GM11168 (cell line): ENCODE measurements at regions not wholly inside any gene's neighbourhood (a gene's known extent, or its start where the extent isn't known, plus 50 kb on each side); places are given as distances from the start of the nearest gene placed in this dataset.

Experiments
- in situ Hi-C: fragments of 300-500 bp; cut with MboI; formaldehyde crosslinking; loops from one replicate; pipeline ENCODE4 v1.12.0; 2022; ENCODE audit warnings: low sequenced_read_pairs; ENCODE audit not compliant: unreplicated experiment

- in situ Hi-C loops, result no loop called here
These were observed 249.7 kb upstream of the PITRM1 start for GRCh38 chr10:3422282-3422681.

- in situ Hi-C loops, result no loop called here
These were observed 249.1 kb upstream of the PITRM1 start for GRCh38 chr10:3421537-3422257.

- in situ Hi-C loops, result no loop called here
These were observed 248.2 kb upstream of the PITRM1 start for GRCh38 chr10:3420527-3421469.

DNA sequence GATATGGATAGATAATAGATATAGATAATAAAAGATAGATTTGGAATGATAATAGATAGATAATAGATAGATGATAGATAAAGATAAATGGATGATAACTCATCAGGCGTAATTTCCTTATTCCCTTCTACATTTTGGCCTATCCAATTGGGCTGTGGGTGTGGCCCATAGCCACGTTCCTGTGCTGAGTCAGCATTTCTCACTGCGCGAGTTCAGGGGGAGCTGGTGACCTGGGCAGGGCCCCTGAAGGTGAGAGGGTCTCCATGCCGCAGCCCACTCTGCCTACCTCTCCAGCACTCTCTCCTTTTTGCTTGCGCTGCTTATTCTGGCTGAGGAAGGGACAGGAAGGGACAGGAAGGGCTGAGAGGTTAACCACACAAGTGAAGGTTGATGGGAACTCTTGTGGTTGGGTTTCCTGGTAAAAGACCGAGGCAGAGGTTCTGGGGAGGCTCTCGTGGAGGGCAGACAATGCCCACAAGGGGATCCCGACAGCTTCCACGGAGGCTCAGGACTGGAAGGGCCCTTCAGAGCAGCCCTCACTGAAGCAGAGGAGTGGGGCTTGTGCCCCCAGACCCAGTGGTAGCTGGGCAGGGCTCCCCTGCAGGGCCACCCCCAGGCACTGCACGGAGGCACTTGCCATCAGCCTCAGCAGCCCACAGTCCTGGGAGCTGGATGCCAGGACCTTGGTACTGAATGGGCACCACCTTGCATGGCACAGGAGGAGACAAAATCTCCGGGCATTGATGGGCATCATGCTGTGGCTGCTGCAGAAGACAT is 247.3 kb upstream of the PITRM1 start:
- in situ Hi-C loops, result no loop called here

GRCh38 chr10:3418926-3419325 is 246.3 kb upstream of the PITRM1 start:
- in situ Hi-C loops, result no loop called here

DNA sequence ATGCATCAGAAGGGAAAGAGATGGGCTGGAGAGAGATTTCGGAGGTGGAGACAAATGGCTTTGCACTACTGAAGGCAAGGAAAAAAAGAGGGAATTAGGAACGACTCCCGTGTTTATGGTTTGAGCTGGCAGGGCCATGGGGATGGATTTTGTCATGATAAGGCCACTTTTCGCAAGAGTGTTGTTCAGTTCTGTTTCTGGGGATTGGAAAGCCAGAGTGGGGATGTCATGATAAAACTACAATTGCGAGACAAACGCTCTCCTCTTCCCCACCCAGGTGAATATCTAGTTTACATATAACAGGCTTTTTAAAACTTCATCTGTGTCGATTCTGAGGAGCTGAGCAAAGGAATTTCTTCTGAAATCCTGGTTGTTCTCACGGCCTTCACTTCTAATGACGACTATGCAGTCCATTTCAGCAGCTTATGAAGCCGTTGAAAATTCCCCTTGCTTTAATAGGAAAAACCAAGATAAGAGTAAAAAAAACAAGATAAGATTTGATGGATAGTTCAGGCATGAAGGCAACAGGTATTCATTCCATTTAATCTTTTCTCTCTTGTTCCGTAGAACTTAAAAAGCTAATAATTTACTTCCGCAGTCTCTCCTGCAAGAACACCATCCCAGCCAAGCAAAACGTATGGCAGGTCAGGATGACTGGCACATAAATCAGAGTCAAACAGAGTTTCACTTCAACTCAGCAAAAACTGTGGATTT is 245.6 kb upstream of the PITRM1 start:
- in situ Hi-C loops, result no loop called here

DNA sequence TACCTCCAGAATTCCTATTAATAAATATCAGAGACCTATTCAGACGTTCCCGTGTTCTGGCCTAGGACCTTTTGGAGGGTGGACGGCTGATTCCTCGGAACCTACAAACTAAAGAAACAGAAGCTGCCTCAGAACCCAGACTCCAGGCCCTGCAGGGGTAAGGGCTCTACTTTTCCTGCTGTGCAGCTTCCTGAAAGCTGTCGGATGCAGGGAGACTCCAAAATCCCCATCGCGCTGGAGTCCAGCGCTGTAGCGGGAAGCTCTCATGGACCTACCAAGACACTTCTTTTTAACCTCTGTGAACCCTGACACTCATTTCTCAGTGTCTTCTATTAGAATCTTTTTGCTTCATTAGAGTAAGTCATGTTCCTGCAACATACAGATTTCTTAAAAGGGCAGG is 244.5 kb upstream of the PITRM1 start:
- in situ Hi-C loops, result no loop called here

DNA sequence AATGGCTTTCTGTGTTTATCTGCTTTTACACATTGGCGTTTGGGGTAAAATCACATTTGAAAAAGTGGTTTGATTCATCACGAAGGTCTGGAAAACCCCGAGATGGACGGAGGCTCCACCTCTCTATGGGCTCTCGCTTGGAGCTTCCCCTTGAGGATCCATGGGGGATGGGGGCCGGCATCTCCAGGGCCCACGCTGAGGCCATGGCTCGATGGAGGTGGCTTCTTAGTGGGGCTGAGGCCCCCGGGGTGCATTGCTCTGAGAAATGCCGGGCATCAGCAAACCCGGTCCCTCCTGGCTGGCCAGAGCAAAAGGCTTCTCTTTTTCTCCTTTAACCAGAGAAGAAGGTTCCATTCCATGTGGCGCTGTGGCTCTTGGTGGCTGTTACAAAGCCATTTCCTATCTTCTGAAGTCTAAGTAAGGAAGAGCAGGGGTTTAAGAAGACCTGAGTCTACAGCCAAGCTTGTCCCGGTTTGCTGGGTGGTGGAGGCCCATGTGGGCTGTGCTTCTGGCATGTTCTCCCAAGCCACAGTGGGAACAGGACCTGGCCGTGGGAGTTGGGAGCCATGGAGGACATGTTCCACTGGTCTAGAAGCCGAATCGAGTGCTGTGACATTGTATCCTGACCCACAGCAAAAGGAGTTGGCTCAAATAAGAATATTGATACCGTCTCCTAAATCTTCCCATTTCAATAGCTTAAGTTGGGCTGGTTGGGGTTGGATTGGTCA is 243.5 kb upstream of the PITRM1 start:
- in situ Hi-C loops, result no loop called here

DNA sequence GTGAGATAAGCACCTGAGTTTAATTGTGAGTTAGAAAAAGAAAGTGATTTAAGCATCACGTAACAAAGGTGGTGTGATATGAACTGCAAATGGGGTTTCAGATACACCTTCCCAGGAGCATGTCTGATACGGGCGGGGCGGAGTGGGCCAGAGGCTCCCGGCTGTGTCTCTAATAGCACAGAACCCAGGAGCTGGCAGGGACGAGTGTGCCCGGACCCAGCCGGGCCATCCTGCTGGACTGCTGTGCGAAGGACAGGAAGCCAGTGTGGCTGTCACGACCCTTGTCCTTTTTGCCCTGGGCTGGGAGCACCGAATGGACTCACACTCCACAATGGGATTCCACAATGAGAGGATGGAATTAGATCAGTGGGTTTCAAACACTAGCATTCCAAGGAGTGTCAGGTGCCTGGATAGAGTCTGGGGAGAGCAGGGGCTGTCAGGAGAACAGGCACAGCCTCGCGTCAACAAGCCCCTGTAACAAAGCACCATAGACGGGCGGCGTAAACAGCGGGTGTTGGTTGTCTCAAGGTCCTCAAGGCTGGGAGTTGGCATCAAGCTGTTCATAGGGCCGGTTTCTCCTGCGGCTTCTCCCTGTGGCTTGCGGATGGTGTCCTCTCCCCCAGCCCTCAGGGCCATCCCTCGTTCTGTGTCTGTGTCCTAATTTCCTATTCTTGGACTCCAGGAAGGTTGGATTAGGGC is 242.6 kb upstream of the PITRM1 start:
- in situ Hi-C loops, result no loop called here

DNA sequence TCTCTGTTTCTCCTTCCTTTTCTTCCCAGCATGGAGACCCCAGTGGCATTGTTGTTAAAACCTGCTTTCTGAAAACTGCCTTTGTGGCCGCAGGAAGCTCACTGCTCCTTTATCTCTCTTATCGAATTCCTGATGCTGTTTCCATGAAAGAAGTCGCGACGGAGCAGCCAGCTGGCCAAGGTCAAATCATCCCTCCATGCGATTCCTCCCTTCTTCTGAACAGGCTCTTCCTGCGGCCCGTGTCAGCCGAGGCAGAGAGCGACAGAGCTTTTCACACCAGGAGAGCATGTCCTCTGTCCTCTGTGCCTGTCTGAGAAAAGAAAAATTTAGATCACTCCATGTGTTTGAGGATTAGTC is 242.1 kb upstream of the PITRM1 start:
- in situ Hi-C loops, result no loop called here

GRCh38 chr10:3413937-3414666 is 241.5 kb upstream of the PITRM1 start:
- in situ Hi-C loops, result no loop called here

DNA sequence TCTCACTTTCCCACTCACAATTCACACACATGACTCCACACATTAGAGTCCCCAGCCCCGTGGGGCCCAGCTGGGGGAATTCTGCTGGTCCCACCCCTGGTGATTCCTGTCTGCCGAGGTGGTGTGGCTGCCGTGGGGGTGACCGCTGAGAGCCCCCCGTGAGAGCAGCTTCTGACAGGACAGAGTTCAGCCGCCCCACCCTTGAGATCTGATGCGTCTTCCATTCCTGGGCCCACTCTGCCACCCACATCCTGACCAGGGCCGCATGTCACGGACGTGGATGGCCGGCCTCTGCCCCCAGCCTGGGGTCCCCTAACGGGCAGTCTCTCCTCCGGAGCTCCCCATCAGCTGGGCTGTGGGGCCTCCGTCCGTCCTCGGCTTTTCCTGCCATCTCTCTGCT is 240.1 kb upstream of the PITRM1 start:
- in situ Hi-C loops, result no loop called here

DNA sequence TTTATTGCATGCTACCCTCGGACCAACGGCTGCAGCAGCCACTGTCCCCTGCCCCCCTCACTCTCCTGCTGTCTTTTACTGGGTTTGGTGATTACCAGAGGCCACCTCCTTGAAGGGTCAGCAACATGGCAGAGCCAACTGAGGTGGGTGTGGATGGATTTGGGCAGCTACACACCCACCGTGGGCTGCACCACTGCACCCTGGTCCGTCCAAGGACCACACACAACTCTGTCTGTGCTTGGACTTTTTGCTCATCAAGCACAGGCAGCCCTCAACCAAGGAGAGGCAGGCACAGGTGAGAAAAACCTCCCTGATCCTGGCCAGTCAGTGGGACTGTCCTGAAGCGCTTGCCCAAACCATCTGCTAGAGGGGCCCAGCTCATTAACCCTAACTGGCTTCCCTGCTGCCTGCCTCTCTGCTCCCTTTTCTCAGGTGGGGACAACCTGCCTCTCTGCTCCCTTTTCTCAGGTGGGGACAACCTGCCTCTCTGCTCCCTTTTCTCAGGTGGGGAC is 239.5 kb upstream of the PITRM1 start:
- in situ Hi-C loops, result no loop called here

DNA sequence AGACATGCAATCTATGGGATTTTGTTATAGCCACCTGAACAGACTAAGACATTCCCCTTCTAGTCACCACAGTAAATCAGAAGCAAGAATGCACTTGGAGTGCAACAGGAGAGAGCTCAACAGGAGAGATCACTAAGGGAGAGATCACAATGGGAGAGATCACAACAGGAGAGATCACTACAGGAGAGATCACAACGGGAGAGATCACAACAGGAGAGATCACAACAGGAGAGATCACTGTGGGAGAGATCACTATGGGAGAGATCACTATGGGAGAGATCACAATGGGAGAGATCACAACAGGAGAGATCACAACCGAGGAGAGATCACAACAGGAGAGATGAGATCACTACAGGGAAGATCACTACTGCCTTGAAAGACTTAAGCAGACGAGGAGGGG is 238.5 kb upstream of the PITRM1 start:
- in situ Hi-C loops, result no loop called here

GRCh38 chr10:3409928-3410327 is 237.3 kb upstream of the PITRM1 start:
- in situ Hi-C loops, result no loop called here

DNA sequence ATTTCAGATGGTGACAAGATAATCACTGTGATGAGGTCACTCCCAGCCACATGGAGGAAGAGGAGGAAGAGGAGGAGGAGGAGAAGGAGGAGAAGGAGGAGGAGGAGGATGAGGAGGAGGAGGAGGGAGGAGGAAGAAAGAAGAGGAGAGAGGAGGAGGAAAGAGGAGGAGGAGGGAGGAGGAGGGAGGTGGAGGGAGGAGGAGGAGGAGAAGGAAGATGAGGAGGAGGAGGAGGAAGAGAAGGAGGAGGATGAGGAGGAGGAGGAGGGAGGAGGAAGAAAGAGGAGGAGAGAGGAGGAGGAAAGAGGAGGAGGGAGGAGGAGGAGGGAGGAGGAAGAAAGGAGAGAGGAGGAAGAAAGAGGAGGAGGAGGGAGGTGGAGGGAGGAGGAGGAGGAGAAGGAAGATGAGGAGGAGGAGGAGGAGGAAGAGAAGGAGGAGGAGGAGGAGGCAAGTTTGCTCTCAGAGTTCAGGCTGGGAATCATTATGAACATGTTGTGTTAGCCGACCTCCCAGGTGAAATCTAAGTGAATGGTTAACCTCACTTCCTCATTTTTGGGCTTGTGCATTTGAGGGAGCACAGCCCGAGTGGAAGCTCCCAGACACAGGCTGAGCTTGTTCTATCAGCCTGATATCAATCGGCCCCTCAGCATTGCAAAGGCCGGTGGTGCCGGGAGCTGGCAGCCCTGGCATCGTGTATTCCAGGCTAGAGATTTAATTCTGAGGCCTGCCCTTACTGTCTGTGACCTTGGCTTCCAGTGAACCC is 236.2 kb upstream of the PITRM1 start:
- in situ Hi-C loops, result no loop called here

DNA sequence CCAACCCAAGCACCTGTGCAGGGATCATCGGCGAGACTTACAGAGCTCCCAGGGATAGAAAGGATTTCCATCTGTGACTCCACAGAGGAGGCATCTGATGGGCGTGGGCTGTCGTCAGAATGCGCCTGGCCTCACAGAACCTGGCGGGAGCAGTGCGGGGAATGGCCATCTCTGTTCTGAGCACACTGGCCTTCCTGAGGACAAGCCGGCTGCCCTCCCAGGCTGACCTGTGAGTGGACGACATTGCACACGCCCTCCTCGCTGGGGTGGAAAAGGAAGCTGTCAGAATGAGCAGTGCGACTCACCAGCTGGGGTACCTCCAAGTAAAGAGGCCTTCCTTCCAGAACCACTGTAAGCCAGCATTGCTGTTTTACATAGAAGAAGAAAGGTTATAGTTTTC is 234.6 kb upstream of the PITRM1 start:
- in situ Hi-C loops, result no loop called here
